WI38 (cell line): ENCODE measurements at regions not wholly inside any gene's neighbourhood (a gene's known extent, or its start where the extent isn't known, plus 50 kb on each side); places are given as distances from the start of the nearest gene placed in this dataset.

Experiments
- H3K4me3 ChIP-seq: 2 replicates; pipeline ENCODE4 v1.5.1; 2011; ENCODE audit warnings: low read depth, mild to moderate bottlenecking, control low read depth, low read length
- TF ChIP-seq, protein P1 (sequence below): IDR thresholded peaks from 2 replicates; pipeline ENCODE4 v1.5.1; 2012; ENCODE audit warnings: low read depth, mild to moderate bottlenecking, control low read depth, low read length

DNA sequence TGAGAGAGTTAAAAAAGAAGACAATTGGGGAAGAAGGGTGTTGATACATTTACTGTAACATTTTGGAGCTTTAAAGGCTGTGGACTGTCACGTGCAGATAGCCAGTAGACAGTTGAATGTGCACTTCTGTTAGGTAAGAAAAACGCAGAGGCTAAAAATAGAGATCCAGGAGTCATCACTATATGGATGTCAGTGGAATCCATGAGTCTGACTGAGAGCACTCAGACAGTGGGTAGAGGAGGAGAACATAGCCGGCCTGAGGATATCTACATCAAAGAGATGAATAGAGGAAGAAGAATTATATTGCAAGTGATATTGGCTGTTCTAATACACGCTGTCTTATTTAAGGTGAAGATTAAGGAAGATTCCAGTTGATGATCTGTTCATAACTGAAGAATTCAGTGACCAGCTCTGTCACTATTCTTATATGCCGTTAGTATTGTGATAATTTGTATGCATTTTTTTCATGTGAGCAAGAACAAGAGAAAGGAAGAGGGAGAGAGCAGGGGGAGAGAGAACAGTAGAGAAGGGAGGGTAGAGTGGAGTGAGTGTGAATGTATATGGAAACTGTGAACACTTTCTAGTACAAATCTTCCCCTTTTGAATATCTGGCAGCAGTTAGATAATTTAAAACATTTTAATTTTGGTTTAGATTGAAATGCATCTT is 344.8 kb downstream of the CHRM3 start:
- no peak overlapping the region for H3K4me3 ChIP-seq

DNA sequence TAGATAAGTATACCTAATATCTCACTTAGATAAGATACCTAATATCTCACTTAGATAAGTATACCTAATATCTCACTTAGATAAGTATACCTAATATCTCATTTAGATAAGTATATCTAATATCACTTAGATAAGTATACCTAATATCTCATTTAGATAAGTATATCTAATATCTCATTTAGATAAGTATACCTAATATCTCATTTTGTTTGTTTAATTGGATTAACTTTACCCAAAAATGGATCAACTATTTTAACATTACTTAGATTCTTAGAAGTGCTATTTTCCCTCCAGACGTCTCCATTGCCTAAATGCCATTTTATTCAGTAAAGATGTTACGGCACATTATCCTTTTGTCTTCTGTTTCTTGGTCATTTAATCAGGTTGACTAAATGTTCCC is 346.4 kb downstream of the CHRM3 start:
- TF ChIP-seq, protein P1, sequence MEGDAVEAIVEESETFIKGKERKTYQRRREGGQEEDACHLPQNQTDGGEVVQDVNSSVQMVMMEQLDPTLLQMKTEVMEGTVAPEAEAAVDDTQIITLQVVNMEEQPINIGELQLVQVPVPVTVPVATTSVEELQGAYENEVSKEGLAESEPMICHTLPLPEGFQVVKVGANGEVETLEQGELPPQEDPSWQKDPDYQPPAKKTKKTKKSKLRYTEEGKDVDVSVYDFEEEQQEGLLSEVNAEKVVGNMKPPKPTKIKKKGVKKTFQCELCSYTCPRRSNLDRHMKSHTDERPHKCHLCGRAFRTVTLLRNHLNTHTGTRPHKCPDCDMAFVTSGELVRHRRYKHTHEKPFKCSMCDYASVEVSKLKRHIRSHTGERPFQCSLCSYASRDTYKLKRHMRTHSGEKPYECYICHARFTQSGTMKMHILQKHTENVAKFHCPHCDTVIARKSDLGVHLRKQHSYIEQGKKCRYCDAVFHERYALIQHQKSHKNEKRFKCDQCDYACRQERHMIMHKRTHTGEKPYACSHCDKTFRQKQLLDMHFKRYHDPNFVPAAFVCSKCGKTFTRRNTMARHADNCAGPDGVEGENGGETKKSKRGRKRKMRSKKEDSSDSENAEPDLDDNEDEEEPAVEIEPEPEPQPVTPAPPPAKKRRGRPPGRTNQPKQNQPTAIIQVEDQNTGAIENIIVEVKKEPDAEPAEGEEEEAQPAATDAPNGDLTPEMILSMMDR = no peak

More for the DNA sequence above, 344.8 kb downstream of the CHRM3 start:
- TF ChIP-seq, protein P1 = no peak

DNA sequence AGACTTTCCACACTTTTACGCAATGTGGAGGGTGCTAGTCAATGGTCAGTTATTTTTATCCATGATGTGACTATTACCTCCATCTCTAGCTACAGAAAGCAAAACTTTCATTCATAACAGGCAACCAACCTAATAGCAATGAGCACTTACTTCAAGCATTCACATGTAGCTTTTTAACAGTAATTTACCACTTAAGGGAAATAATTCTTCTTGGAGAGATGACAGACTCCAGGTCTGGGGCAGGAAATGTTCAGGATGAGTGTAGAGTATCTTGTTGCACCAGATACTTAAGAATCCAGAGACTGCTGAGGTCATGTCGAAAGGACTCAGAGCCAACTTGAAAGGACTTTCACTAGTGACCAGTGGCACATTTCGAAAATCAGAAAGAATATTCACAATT is 347.6 kb downstream of the CHRM3 start:
- TF ChIP-seq, protein P1 = no peak
- no peak overlapping the region for H3K4me3 ChIP-seq

More for the DNA sequence above, 346.4 kb downstream of the CHRM3 start:
- no peak overlapping the region for H3K4me3 ChIP-seq

DNA sequence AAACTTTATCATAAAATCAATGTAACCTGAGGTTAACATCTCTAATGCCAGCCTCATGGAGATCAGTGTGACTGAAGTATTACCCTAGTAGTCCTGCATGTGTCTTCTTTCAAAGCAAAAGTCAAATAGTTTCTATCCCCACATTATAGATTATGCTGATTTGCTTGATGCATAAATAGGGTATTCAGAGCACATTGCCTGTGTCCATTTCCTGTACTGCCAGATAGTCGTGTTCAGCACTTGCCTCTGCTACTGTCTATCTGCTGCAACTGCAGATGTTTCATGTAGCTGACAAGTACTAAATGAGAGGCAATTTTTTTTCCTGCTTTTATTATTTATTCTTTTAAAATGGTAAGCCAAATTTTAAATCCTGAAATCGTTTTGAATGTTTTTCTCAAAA is 348.7 kb downstream of the CHRM3 start:
- H3K4me3 ChIP-seq = no peak overlapping the region
- TF ChIP-seq, protein P1 = no peak

DNA sequence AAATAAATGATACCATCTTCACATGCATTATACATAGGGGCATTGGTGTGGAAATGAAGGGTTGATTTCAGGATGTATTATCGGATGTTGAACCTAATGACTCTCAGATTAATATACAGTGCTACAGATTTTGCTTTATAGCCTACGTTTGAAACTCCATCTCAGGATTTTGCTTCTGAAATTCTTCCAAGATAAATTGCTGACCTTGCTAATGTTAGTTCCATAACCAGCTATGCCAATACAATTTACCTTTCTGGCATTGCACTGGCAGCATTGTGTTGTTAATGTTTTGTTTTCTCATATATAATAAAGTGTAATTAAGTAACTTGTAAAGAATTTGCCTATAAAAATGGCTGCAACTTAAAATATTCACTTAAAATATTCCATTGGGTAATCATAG is 350.1 kb downstream of the CHRM3 start:
- TF ChIP-seq, protein P1 = no peak

DNA sequence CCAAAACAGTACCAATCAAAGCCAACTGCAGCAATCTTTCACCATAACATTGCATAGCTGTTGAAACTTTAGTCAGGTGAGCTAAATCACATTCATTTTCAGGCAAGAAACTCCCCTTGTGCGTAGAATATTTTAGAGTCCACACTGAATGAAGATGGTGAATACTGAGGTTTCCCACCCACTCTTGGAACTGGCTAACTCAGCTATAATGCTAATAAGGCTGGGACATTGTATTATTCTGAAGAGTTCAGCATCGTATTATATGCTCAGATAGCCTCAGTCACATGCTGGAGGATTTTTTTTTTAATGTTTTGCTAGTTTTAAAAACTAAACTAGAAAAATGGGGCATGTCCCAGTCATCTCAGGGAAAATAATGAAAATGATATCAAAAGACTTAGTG is 352.3 kb upstream of the FMN2 start:
- no peak overlapping the region for H3K4me3 ChIP-seq
- TF ChIP-seq, protein P1 = no peak

More for the DNA sequence above, 350.1 kb downstream of the CHRM3 start:
- no peak overlapping the region for H3K4me3 ChIP-seq

DNA sequence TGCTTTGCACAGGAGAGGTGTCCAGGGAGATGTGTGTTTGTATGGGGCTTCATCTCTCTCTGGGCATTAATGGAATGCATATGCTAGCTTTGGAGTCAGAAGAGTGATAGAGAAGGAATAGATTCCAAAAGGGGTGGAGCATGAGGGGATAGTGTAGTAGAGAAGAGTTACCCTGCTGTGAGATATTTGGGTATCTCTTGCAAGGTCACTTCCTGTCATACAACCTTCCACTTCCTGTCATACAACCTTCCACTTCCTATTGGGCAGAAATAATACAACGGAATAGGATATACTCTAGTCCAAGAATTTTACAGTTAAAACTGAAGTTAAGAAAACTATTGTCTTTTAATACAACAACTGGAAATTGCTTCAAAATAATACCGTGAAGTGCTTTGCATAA is 351.8 kb upstream of the FMN2 start:
- H3K4me3 ChIP-seq = no peak overlapping the region
- TF ChIP-seq, protein P1 = no peak
